ENCODE measurements at regions not wholly inside any gene's neighbourhood (a gene's known extent, or its start where the extent isn't known, plus 50 kb on each side); places are given as distances from the start of the nearest gene placed in this dataset.
"Not testable (repeated sequence)": the region's sequence is repeated elsewhere in the genome, so short reads cannot be mapped to it uniquely, and the experiment has no call there.

DNA sequence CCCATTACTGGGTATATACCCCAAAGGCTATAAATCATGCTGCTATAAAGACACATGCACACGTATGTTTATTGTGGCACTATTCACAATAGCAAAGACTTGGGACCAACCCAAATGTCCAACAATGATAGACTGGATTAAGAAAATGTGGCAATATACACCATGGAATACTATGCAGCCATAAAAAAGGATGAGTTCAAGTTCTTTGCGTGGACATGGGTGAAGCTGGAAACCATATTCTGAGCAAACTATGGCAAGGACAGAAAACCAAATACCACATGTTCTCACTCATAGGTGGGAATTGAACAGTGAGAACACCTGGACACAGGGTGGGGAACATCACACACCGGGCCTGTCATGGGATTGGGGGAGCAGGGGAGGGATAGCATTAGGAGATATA is 54.4 kb upstream of the MUCL1 start:
- not testable (repeated sequence) for FAIRE-seq; DNase-seq (ENCODE audit: extremely low spot score, insufficient read length, low read depth)

DNA sequence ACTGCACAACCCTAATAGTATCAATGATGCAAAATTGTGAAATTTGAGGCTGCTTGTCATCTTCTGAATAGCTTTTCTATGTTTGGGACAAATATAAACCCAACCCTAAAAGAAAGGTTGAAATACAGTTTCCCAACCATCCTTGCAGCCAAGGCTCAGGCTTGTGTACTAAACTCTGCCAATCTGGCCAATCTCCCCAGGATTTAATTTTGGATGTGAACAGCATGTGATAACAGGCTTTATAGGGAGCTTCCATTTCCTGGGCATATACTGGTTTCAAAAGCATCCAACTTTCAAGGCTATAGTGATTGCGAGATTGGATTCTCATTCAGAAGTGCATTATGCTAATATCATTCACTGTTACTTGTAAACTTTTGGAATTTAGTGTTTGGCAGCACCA is 55.7 kb upstream of the MUCL1 start:
- DNase-seq (ENCODE audit: extremely low spot score, insufficient read length, low read depth) (no peak), FAIRE-seq (no peak)

DNA sequence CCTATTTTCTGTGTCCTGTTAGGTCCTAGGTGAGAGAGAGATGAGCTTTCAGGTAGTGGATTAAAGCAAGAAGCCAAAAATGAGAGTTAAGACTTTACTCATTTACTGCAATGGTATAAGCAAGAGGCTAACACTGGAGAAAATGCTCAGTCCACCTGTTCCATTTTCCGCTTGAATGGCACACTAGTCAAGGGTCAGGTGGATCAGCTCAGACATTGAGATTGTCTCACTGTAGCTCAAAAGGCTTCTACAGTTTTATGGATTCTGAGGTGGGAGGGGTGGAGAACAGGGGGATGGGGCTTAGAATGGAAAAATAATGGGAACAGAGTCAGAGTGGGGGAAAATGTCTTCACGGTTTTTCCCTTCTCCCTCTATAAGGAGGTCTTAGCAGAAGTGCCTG is 57.3 kb upstream of the MUCL1 start:
- DNase-seq (ENCODE audit: extremely low spot score, insufficient read length, low read depth), result no peak
- no peak for FAIRE-seq

DNA sequence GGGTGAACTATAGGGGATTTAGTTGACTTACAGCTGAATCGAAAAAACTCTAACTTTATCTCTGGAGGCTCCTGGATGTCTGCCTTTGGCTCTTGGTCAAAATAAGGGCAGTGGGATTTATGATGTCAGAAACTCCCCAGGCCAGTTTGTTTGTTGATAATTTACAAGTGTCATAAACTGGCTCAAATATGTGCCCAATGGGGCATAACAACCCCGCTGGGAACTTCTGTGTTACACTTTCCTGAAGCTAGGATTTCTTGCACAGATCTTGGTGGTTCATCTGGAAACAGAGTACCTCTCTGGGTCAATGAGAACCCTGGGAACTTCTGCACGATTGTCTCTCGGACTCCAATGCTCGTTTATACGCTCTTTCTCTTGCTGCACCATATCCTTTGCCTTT is 58.7 kb upstream of the MUCL1 start:
- no peak for DNase-seq (ENCODE audit: extremely low spot score, insufficient read length, low read depth)

DNA sequence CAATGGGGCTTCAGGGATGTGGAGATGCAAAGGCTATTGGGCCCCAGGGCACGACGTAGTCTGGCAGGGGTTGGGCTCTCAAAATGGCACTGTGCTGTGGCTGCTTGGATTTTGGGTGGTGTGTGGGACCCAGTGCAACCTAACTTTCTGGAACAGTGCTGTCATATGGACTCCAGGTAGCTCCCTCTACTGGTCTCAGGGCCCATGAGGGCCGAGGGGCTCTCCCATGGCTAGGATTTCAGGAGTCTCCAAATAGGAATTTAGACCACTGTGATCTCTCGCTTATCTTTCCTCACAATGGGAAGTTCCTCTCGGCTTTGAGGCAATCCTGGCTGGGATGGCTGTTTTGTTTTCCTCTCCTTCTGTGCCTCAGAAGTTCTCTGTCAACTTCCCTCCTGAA is 68.2 kb upstream of the MUCL1 start:
- no peak for DNase-seq (ENCODE audit: extremely low spot score, insufficient read length, low read depth)
- no peak for FAIRE-seq

More for the DNA sequence above, 58.7 kb upstream of the MUCL1 start:
- no peak for FAIRE-seq

DNA sequence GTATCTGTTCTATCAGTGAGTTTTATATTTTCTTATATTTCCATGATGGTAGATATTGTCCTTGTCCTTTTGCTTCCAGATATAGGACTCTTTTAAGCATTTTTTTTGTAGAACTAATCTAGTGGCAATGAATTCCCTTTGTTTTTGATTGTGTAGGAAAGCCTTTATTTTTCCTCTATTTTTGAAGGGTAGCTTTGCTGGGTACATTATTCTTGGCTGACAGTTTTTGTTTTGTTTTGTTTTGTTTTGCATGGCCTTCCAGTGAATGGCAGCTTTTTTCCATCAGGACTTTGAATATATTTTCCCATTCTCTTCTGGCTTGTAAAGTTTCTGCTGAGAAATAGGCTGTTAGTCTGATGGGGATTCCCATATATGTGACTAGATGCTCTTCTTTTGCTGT is 70.2 kb upstream of the MUCL1 start:
- no peak for FAIRE-seq
- DNase-seq (ENCODE audit: extremely low spot score, insufficient read length, low read depth), result no peak

DNA sequence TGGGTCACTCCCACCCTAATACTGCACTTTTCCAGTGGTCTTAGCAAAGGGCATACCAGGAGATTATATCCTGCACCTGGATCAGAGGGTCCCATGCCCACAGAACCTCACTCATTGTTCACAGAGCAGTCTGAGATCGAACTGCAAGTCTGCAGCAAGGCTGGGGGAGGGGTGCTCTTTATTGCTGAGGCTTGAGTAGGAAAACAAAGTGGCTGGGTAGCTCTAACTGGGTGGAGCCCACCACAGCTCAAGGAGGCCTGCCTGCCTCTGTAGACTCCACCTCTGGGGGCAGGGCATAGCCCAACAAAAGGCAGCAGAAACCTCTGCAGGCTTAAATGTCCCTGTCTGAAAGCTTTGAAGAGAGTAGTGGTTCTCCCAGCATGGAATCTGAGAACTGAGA is 77.3 kb upstream of the MUCL1 start:
- DNase-seq (ENCODE audit: extremely low spot score, insufficient read length, low read depth); FAIRE-seq: not testable (repeated sequence)

DNA sequence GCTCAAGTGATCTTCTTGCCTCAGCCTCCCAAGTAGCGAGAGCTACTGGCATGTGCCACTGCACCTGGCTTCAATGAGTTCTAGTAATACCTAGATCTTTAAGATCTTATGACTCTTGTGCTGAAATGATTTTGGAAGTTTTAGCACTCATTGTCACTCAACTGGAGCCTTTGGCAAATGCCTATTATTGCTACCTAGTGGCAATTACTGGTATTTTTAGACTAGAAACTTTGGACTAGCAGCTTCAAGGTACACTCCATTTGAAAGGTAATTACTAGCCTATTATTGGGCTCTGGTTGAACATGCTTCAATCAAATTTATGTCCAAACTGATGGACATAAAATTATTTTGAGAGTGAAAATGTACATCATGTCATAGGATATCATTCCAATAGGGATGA is 80.7 kb upstream of the MUCL1 start:
- FAIRE-seq (no peak), DNase-seq (ENCODE audit: extremely low spot score, insufficient read length, low read depth) (no peak)

DNA sequence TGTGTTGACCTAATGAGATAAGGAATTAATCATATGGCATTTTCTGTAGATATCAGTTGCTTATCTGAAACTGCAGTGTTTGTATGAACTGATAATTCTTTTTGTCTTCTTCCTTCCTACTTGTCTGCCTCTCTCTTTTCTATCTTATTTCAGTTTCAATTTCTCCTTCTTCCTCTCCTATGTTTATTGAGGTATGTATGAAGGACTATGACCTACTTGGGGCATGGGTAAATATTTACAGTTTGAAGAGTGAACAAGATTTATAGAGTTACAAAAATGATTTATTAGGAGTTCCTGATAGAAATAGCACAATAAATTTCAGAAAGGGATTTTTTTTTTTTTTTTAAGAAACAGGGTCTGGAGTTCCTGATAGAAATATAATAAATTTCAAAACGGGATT is 88.7 kb upstream of the MUCL1 start:
- FAIRE-seq (no peak), DNase-seq (ENCODE audit: extremely low spot score, insufficient read length, low read depth) (no peak)

DNA sequence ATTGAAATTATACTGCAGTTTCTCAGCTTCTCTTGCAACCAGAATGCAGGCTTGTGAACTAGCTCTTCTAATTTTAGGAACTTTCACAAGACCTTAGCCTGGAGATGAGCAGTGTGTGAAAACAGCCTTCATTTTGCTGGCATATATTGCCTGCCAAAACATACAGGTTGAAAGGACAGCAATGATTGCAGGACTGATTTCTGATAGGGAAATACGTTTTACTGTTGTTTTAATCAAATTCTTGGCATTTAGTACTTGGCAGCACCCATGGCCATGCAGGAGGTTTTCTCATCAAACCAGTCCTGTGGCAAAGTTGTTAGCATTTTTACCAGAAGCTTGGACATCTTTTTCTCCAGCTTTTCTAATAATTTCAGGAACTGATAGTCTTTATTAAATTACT is 91.9 kb upstream of the MUCL1 start:
- FAIRE-seq, result no peak
- DNase-seq (ENCODE audit: extremely low spot score, insufficient read length, low read depth), result no peak

DNA sequence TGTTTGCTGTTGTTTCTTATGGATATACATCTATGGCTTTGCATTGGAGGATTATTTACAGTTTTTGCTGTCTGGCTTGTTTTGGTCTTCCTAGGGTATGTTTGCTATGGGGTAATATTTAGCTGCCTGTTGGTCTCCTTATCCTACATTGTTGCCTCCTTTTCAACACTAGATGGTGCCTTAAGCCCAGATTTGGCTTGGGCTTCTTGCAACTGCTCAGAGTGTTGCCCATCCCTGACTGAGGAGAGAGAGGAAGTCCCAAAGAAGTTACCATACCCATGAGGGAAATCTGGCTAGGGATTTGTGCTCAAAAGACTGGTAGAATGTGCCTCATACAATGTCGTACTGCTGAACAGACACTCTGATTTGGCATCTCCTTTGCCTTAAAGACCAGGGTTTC is 94.6 kb upstream of the MUCL1 start:
- FAIRE-seq, result peak; percentile 31
- DNase-seq (ENCODE audit: extremely low spot score, insufficient read length, low read depth), result no peak

DNA sequence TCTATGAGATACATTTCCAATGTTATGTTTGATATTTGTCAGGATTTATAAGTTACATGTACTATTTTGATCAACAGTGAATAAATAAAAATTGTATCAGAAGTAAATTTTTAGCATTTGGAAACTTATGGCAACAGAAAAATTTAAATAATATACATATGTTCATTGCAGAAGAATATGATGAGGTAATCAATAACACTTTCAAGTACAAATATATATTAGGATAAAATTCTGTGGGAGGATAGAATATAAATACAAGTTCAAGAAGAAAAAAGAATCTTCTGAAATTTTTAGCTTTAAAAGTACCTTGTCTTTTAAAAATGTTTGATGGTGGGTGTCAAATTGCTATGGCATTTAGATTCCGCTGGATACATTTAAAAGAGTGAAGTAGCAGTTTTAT is 102.8 kb upstream of the MUCL1 start:
- FAIRE-seq (no peak), DNase-seq (ENCODE audit: extremely low spot score, insufficient read length, low read depth) (no peak)

DNA sequence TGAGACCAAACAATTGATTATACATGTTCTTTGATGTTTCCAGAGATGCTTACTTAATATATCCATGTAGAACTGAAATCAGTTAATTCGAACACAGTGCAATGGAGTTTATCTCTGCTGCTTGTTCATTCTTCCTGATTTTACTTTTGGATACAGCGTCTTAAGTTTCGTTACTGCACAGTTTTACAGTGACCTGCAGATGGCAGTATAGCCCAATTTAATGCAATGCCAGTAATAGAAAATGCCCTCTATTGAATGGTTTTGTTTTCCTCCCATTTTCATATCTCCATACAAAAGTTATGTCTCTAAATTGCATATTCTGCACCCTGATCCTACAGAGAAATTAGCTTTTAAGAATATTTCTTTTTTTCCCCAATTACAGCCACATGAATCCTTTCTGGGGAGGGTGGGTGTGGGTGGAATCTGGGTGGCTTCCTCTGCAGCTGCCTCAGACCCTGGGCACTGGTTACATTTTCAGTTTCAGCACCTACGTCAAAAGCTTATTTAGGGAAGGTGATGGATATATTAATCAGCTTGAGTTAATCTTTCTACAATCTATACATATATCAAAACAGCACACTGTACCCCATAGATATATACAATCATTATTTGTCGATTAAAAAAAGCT is 101.1 kb upstream of the DCD start:
- FAIRE-seq (peak; percentile 93), DNase-seq (ENCODE audit: extremely low spot score, insufficient read length, low read depth) (peak; percentile 14)

DNA sequence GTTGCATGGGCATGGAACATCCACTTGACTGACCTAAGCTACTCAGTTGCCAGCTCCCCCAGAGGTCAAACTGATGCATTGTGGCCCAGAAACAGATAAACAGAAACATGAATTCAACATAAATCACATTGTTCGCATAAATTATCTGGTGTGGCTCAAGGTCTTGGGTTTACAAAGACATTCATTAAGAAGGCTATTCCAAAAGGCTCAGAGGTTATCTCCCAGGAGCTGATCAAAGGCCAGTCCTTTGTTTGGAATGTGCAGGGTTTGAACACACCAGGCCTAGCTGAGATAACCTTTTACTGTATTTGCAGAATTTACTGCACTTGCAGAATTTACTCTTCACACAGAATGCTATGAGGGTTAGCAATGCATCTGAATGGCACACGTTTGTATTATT is 96.4 kb upstream of the DCD start:
- DNase-seq (ENCODE audit: extremely low spot score, insufficient read length, low read depth) (no peak), FAIRE-seq (no peak)

DNA sequence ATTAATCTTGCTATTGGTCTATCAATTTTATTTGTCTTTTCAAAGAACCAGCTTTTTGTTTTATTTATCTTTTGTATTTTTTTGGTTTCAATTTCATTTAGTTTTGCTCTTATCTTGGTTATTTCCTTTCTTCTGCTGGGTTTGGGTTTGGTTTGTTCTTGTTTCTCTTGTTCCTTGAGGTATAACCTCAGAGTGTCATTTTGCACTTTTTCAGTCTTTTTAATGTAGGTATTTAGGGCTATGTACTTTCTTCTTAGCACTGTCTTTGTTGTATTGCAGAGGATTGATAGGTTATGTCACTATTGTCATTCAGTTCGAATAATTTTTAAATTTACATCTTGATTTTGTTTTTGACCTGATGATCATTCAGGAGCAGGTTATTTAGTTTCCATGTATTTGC is 92.7 kb upstream of the DCD start:
- DNase-seq (ENCODE audit: extremely low spot score, insufficient read length, low read depth) (no peak), FAIRE-seq (no peak)

DNA sequence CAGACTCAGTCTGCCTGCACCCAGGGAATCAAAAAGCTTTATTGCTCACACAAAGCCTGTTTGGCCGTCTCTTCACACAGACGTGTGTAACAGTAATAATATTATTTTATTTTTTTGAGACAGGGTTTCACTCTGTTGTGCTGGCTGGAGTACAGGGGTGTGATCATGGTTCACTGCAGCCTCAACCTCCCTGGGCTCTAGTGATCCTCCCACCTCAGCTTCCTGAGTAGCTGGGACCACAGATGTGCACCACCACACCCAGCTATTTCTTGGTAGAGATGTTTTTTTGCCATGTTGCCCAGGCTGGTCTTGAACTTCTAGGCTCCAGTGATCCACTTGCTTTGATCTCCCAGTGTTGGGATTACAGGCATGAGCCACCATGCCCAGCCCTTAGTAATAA is 88.4 kb upstream of the DCD start:
- FAIRE-seq, result no peak
- DNase-seq (ENCODE audit: extremely low spot score, insufficient read length, low read depth), result no peak

DNA sequence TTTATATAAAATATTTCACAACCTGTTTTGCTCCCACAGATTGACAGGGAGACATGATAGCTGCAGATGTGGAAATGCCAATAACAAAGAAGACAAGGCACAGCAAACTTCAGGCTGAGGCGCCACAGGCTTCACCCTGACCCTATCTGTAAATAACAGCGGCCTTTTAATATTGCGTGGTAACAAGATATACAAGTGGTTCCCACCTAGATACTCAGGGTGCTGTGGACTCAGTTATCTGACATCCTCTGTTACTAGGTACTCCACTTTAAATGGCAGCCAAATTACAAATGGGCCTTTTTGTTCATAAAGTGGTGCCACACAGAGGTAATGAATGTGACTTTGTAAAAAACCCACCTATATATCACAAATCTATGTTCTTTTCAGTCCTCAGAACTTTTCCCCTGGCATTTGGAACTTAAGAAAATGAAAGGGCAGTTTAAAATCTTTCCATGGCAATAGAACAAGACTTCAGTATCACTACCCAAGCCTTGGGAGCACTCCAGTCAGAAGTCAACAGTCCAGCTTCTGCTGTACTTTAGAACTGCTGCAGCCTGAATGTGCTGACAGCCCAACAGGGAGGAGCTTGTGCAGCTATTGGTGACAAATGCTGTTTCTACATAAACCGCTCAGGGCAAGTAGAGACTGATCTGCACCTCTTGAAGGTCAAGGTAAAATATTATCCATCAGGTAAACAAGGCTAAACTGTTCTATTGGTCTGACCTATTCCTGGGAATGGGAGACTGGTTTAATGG is 86.2 kb upstream of the DCD start:
- FAIRE-seq (no peak), DNase-seq (ENCODE audit: extremely low spot score, insufficient read length, low read depth) (no peak)

DNA sequence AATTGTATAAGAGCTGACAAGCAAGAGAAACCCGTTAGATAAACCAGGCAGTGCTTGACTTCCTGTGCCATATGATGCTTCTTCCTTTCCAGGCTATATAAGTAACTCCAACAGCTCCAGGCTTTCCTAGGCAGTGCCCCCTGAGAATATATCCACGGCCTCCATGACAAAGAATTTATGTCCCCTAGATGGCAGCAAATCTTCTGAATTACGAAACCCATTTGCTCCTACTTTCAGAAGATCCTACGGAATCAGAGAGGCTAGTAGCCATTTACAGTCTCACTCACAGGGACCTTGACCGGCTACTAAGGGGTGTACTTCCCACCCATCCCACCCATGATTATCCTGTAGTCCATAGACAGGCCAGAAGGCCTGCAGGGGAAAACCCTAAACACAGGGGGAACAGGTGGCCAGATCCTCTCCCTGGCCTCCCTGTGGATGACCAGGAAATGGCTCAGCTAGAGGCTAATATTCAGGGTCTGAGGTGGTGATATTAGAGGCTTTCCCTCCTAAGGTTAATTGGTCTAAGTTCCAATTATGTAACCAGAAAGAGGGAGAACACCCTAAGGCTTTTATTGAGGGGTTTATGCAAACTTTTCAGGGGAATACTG is 77.2 kb upstream of the DCD start:
- FAIRE-seq (no peak), DNase-seq (ENCODE audit: extremely low spot score, insufficient read length, low read depth) (no peak)

DNA sequence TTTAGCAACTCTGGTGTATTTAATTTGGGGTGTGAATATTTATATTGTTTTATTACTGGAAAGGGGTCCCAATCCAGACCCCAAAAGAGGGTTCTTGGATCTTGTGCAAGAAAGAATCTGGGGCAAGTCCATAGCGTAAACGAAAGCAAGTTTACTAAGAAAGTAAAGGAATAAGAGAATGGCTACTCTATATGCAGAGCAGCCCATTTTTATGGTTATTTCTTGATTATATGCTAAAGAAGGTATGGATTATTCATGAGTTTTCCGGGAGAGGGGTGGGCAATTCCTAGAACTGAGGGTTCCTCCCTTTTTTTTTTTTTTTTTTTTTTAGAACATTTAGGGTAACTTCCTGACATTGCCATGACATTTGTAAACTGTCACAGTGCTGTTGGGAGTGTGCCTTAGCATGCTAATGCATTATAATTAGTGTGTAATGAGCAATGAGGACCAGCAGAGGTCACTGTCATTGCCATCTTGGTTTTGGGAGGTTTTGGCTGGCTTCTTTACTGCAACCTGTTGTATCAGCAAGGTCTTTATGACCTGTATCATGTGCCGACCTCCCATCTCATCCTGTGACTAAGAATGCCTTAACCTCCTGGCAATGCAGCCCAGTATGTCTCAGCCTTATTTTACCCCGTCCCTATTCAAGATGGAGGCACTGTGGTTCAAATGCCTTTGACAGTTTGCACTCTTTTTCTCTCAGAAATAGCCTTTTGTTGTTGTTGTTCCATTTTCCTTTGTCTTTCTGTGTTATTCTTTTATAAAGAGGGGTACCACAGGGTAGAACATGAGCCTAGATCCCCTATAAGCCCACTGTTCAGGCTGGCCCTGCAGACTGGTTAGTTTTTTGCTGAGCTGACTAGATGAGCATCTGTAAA is 75.5 kb upstream of the DCD start:
- FAIRE-seq (peak; percentile 91), DNase-seq (ENCODE audit: extremely low spot score, insufficient read length, low read depth) (no peak)

DNA sequence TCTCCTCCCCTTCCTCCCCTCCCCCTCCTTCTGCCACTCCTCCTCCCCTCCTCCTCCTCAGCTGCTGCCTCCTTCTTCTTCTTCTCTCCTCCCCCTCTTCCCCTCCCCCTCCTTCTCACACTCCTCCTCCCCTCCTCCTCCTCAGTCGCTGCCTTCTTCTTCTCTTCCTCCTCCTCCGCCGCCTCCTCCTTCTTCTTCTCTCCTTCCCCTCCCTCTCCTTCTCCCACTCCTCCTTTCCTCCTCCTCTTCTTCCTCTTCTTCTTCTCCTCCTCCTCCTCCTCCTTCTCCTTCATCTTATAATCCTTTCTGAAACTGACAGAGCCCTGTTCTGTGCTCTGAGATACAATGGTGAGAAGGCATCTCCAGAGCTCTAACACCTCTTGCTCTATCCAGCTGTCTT is 73.1 kb upstream of the DCD start:
- FAIRE-seq, result no peak
- no peak for DNase-seq (ENCODE audit: extremely low spot score, insufficient read length, low read depth)

DNA sequence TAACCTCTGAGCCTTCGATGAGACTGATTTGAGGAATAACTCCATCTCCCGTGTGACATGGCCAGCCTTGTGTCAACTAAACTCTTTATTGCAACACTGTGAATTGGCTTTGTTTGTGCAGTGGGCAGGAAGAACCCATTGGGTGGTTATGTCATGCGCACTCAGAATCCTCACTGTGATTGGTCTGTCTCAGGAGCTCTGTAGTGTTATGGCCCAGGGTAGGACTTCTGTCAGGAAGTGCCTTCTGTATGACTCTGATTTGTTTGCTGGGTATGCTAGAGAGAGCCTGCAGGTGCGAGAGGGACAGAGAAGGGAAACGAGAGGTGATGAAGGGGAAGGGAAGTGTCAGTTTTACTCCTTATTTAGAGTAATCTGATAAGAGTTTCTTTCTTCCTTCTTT is 71.5 kb upstream of the DCD start:
- DNase-seq (ENCODE audit: extremely low spot score, insufficient read length, low read depth) (no peak), FAIRE-seq (no peak)

All from GM18507 (cell line).